HepG2 (cell line): ENCODE measurements at regions not wholly inside any gene's neighbourhood (a gene's known extent, or its start where the extent isn't known, plus 50 kb on each side); places are given as distances from the start of the nearest gene placed in this dataset.

ENCODE experiments used
- ARID3A ChIP-seq: IDR thresholded peaks from 2 replicates; pipeline ENCODE4 v1.6.1; 2012; ENCODE audit warnings: low read depth, low read length, improper control_type of control experiment
- ARNT ChIP-seq: fragments of 450-650 bp; IDR thresholded peaks from 2 replicates; pipeline ENCODE4 v1.6.1; 2017
- ATAD3A ChIP-seq: sonication (generic); formaldehyde crosslinking; IDR thresholded peaks from 2 replicates; pipeline ENCODE4 v1.4.0; 2020; ENCODE audit warnings: missing genetic modification reagents
- EP300 ChIP-seq, 3 experiments: sonication (generic) in 1 of 3; formaldehyde crosslinking in 1 of 3; IDR thresholded peaks; 2 replicates each; pipeline versions ENCODE4 v1.5.1 to v1.6.1; 2011 to 2020; ENCODE audit warnings: low read depth in 2 of 3, low read length in 2 of 3, borderline replicate concordance in 1 of 3, improper control_type of control experiment in 1 of 3, mild to moderate bottlenecking in 1 of 3, missing genetic modification reagents in 1 of 3, moderate library complexity in 1 of 3
- ETV5 ChIP-seq: IDR thresholded peaks from 2 replicates; pipeline ENCODE4 v1.6.1; 2018; ENCODE audit warnings: missing biosample characterization, missing genetic modification reagents, inconsistent platforms, borderline replicate concordance
- FOXP1 ChIP-seq, 2 experiments: fragments of 450-650 bp in 1 of 2; IDR thresholded peaks; 2 replicates each; pipeline ENCODE4 v1.6.1; 2017 to 2018; ENCODE audit warnings: antibody characterized with exemption in 1 of 2
- GRHL1 ChIP-seq: sonication (generic); formaldehyde crosslinking; conservative IDR thresholded peaks from 2 replicates; pipeline ENCODE4 v1.8.0; 2022; ENCODE audit warnings: missing genetic modification reagents
- HMG20A ChIP-seq: IDR thresholded peaks from 2 replicates; pipeline ENCODE4 v1.6.1; 2016; ENCODE audit warnings: borderline replicate concordance
- HMG20B ChIP-seq: conservative IDR thresholded peaks from 2 replicates; pipeline ENCODE4 v1.6.1; 2016; ENCODE audit warnings: missing genetic modification reagents, missing compliant biosample characterization
- IKZF4 ChIP-seq: sonication (generic); formaldehyde crosslinking; IDR thresholded peaks from 2 replicates; pipeline ENCODE4 v1.5.1; 2020; ENCODE audit warnings: borderline replicate concordance, mild to moderate bottlenecking, low read depth, missing genetic modification reagents; ENCODE audit errors: not compliant biosample characterization
- IRF2 ChIP-seq: IDR thresholded peaks from 2 replicates; pipeline ENCODE4 v1.6.1; 2018; ENCODE audit warnings: missing genetic modification reagents, missing compliant biosample characterization
- KAT8 ChIP-seq: IDR thresholded peaks from 2 replicates; pipeline ENCODE4 v1.6.1; 2016; ENCODE audit warnings: missing genetic modification reagents, missing compliant biosample characterization
- MEIS2 ChIP-seq: sonication (generic); formaldehyde crosslinking; IDR thresholded peaks from 2 replicates; pipeline ENCODE4 v1.9.0; 2021; ENCODE audit warnings: mild to moderate bottlenecking, missing genetic modification reagents
- MLX ChIP-seq: IDR thresholded peaks from 2 replicates; pipeline ENCODE4 v1.6.1; 2016
- MNT ChIP-seq: fragments of 450-650 bp; IDR thresholded peaks from 2 replicates; pipeline ENCODE4 v1.6.1; 2016
- POGZ ChIP-seq: sonication (generic); formaldehyde crosslinking; IDR thresholded peaks from 2 replicates; pipeline ENCODE4 v1.4.0; 2020; ENCODE audit warnings: mild to moderate bottlenecking, missing genetic modification reagents
- RNF2 ChIP-seq: fragments of 450-650 bp; conservative IDR thresholded peaks from 2 replicates; pipeline ENCODE4 v1.6.1; 2016; ENCODE audit warnings: low read depth
- SAP130 ChIP-seq: IDR thresholded peaks from 2 replicates; pipeline ENCODE4 v1.6.1; 2016; ENCODE audit warnings: low read depth
- TARDBP ChIP-seq: sonication (generic); formaldehyde crosslinking; IDR thresholded peaks from 2 replicates; pipeline ENCODE4 v1.8.0; 2022; ENCODE audit warnings: mild to moderate bottlenecking, missing genetic modification reagents
- TOE1 ChIP-seq: sonication (generic); formaldehyde crosslinking; IDR thresholded peaks from 2 replicates; pipeline ENCODE4 v1.4.0; 2020; ENCODE audit warnings: mild to moderate bottlenecking, missing genetic modification reagents
- ZFP1 ChIP-seq: IDR thresholded peaks from 2 replicates; pipeline ENCODE4 v1.6.1; 2016
- ZMYM4 ChIP-seq: sonication (generic); formaldehyde crosslinking; IDR thresholded peaks from 2 replicates; pipeline ENCODE4 v1.8.1; 2023; ENCODE audit warnings: mild to moderate bottlenecking, missing genetic modification reagents
- ZNF10 ChIP-seq: sonication (generic); formaldehyde crosslinking; IDR thresholded peaks from 2 replicates; pipeline ENCODE4 v1.4.0; 2020; ENCODE audit warnings: mild to moderate bottlenecking, low read depth, missing genetic modification reagents, borderline replicate concordance
- ZNF501 ChIP-seq: sonication (generic); formaldehyde crosslinking; IDR thresholded peaks from 2 replicates; pipeline ENCODE4 v1.5.1; 2020; ENCODE audit warnings: mild to moderate bottlenecking, moderate library complexity, missing genetic modification reagents
- ZNF597 ChIP-seq: sonication (generic); formaldehyde crosslinking; IDR thresholded peaks from 2 replicates; pipeline ENCODE4 v1.5.0; 2020; ENCODE audit warnings: missing genetic modification reagents
- ZNF768 ChIP-seq: sonication (generic); formaldehyde crosslinking; IDR thresholded peaks from 2 replicates; pipeline ENCODE4 v1.4.0; 2020; ENCODE audit warnings: missing genetic modification reagents

- 0 out of 2 replicates have a peak, but pooled peaks have one; percentile 45 for TF ChIP-seq ARID3A
- peak in 1 of 2 experiments; percentile 35; a peak in 1 of 4 replicates for TF ChIP-seq EP300 (IDR thresholded peaks at IDR 0.05; ENCODE audit: low read depth in 2 of 2, low read length in 2 of 2)
- TF ChIP-seq EP300 (CRISPR knock-in tag; IDR thresholded peaks at IDR 0.05; ENCODE audit: borderline replicate concordance), result no peak
- peak; percentile 43; the same call in 1 of the 2 replicates for TF ChIP-seq IRF2 (CRISPR knock-in tag)
- no peak for TF ChIP-seq GRHL1 (CRISPR knock-in tag)
- no peak for TF ChIP-seq ZNF597 (CRISPR knock-in tag)
- no peak for TF ChIP-seq ZFP1 (CRISPR knock-in tag)
- TF ChIP-seq MNT, result no peak
- peak; percentile 24; the same call in 1 of the 2 replicates for TF ChIP-seq ETV5 (CRISPR knock-in tag)
- 0 out of 2 replicates have a peak, but pooled peaks have one; percentile 21 for TF ChIP-seq HMG20B (CRISPR knock-in tag)
- TF ChIP-seq ATAD3A (CRISPR knock-in tag), result no peak
- TF ChIP-seq RNF2, result no peak
- no peak for TF ChIP-seq SAP130 (CRISPR knock-in tag)
- TF ChIP-seq POGZ (CRISPR knock-in tag), result peak; percentile 73; the same call in 1 of the 2 replicates
- no peak for TF ChIP-seq ZNF501
- 0 out of 2 replicates have a peak, but pooled peaks have one; percentile 19 for TF ChIP-seq KAT8 (CRISPR knock-in tag)
- TF ChIP-seq TOE1 (CRISPR knock-in tag), result no peak
- peak; percentile 81 for TF ChIP-seq ZMYM4 (CRISPR knock-in tag)
- no peak for TF ChIP-seq FOXP1 (IDR thresholded peaks at IDR 0.05)
- peak; percentile 32; the same call in 1 of the 2 replicates for TF ChIP-seq FOXP1 (CRISPR knock-in tag; IDR thresholded peaks at IDR 0.05)
- no peak for TF ChIP-seq ZNF10
- peak; percentile 85; the same call in 1 of the 2 replicates for TF ChIP-seq HMG20A (CRISPR knock-in tag)
- TF ChIP-seq ARNT, result no peak
- no peak for TF ChIP-seq IKZF4 (CRISPR knock-in tag)
- peak; percentile 42; the same call in 1 of the 2 replicates for TF ChIP-seq TARDBP (CRISPR knock-in tag)
- no peak for TF ChIP-seq MLX (CRISPR knock-in tag)
- TF ChIP-seq ZNF768 (CRISPR knock-in tag), result no peak
- TF ChIP-seq MEIS2, result 0 out of 2 replicates have a peak, but pooled peaks have one; percentile 57
Measured at GRCh38 chr18:42242758-42243157, 287.7 kb downstream of the PIK3C3 start (continued).
